GM12878 (cell line): ENCODE measurements at regions not wholly inside any gene's neighbourhood (a gene's known extent, or its start where the extent isn't known, plus 50 kb on each side); places are given as distances from the start of the nearest gene placed in this dataset.

Experiments
- ATAC-seq: fragments of 200-7000 bp; cut with Tn5 transposase; 3 replicates; pipeline ENCODE4 v1.9.1; 2020; ENCODE audit warnings: mild to moderate bottlenecking, moderate library complexity
- BruUV-seq: library from RNA; stranded (reverse); fragments of 400-500 nt; replicated peaks from 2 replicates; lab custom pipeline; 2021; lab: Mats Ljungman, UMichigan
- CTCF ChIA-PET: fragments of 300-600 bp; sonication (Branson Sonifier 250); formaldehyde crosslinking; extraction: SDS; loops from one replicate; lab custom pipeline; 2021; ENCODE audit warnings: inconsistent platforms; lab: Yijun Ruan, JAX
- POLR2A ChIA-PET: fragments of 350-600 bp; formaldehyde crosslinking; extraction: SDS; loops from one replicate; lab custom pipeline; 2021; ENCODE audit warnings: inconsistent platforms; lab: Charles Lee
- RAD21 ChIA-PET: fragments of 300-600 bp; sonication (Branson Sonifier 250); formaldehyde crosslinking; loops from one replicate; lab custom pipeline; 2023; ENCODE audit warnings: antibody characterized with exemption; ENCODE audit not compliant: unreplicated experiment; lab: Charles Lee
- SMC1A ChIA-PET: fragments of 300-600 bp; sonication (Branson Sonifier 250); formaldehyde crosslinking; loops from one replicate; lab custom pipeline; 2023; ENCODE audit not compliant: unreplicated experiment, uncharacterized antibody; lab: Charles Lee
- DNase-seq: peaks from one replicate; pipeline ENCODE4 v3.0.0-alpha.2; 2011; ENCODE audit warnings: low read depth, low spot score
- FAIRE-seq: peaks from 3 replicates; lab custom pipeline; 2011; peaks lifted over from hg19 to GRCh38; lab: Jason Lieb, UNC
- H2AFZ ChIP-seq: 2 replicates; pipeline ENCODE4 v1.6.0; 2011; ENCODE audit warnings: low read depth, low read length, control low read depth; ENCODE audit not compliant: control insufficient read depth
- H3K27ac ChIP-seq: 2 replicates; pipeline ENCODE4 v1.5.1; 2011; ENCODE audit warnings: control low read depth; ENCODE audit not compliant: control insufficient read depth, insufficient read depth
- H3K27me3 ChIP-seq, 2 experiments: replicated peaks in 1 of 2; 2 replicates each; pipeline versions ENCODE4 v1.6.0 to v1.6.1; 2011; ENCODE audit warnings: low read length in 1 of 2; ENCODE audit not compliant: control insufficient read depth in 2 of 2, insufficient read depth in 2 of 2
- H3K36me3 ChIP-seq, 2 experiments: 2 replicates each; pipeline ENCODE4 v1.5.1; 2011; ENCODE audit warnings: low read length in 1 of 2; ENCODE audit not compliant: control insufficient read depth in 2 of 2, insufficient read depth in 2 of 2
- H3K4me1 ChIP-seq: 2 replicates; pipeline ENCODE4 v1.6.1; 2011; ENCODE audit warnings: mild to moderate bottlenecking, low read length, moderate library complexity, mixed read lengths; ENCODE audit not compliant: control insufficient read depth, insufficient read depth
- H3K4me2 ChIP-seq: 2 replicates; pipeline ENCODE4 v1.6.0; 2011; ENCODE audit warnings: control low read depth; ENCODE audit not compliant: control insufficient read depth, insufficient read depth
- H3K4me3 ChIP-seq: fragments of 200-600 bp; sonication (generic); 2 replicates; pipeline ENCODE4 v1.5.1; 2016
- H3K79me2 ChIP-seq: 2 replicates; pipeline ENCODE4 v1.6.0; 2011; ENCODE audit warnings: low read length; ENCODE audit not compliant: control insufficient read depth, insufficient read depth
- H3K9ac ChIP-seq: 2 replicates; pipeline ENCODE4 v1.8.0; 2011; ENCODE audit warnings: low read length, control low read depth, mixed read lengths; ENCODE audit not compliant: control insufficient read depth, insufficient read depth
- H3K9me3 ChIP-seq: replicated peaks from 3 replicates; pipeline ENCODE4 v1.5.1; 2011; ENCODE audit warnings: mild to moderate bottlenecking, low read length; ENCODE audit not compliant: control insufficient read depth, insufficient read depth
- H4K20me1 ChIP-seq: 2 replicates; pipeline ENCODE4 v1.6.0; 2011; ENCODE audit not compliant: control insufficient read depth, insufficient read depth
- CEBPB ChIP-seq, 2 experiments: fragments of 150-350 bp in 1 of 2; IDR thresholded peaks; 2 replicates each; pipeline ENCODE4 v1.6.1; 2012 to 2014; ENCODE audit warnings: low read depth in 2 of 2, low read length in 2 of 2, borderline replicate concordance in 1 of 2, inconsistent platforms in 1 of 2
- CHD2 ChIP-seq: IDR thresholded peaks from 2 replicates; pipeline ENCODE4 v1.6.1; 2011; ENCODE audit warnings: low read depth, low read length, improper control_type of control experiment, borderline replicate concordance
- ESRRA ChIP-seq: IDR thresholded peaks from 2 replicates; pipeline ENCODE4 v1.6.1; 2012; ENCODE audit warnings: mild to moderate bottlenecking, low read length, improper control_type of control experiment
- HCFC1 ChIP-seq: fragments of 150-350 bp; IDR thresholded peaks from 2 replicates; pipeline ENCODE4 v1.6.1; 2014; ENCODE audit warnings: low read length
- HDAC2 ChIP-seq: fragments of 200-600 bp; sonication (generic); IDR thresholded peaks from 2 replicates; pipeline ENCODE4 v1.6.1; 2017
- MTA3 ChIP-seq: IDR thresholded peaks from 2 replicates; pipeline ENCODE4 v1.6.1; 2012; ENCODE audit warnings: low read length, inconsistent platforms, borderline replicate concordance
- RFX5 ChIP-seq: IDR thresholded peaks from 2 replicates; pipeline ENCODE4 v1.6.1; 2011; ENCODE audit warnings: low read depth, low read length, improper control_type of control experiment
- SIN3A ChIP-seq: IDR thresholded peaks from 2 replicates; pipeline ENCODE4 v1.6.1; 2012; ENCODE audit warnings: low read depth, low read length, improper control_type of control experiment
- SREBF1 ChIP-seq: IDR thresholded peaks from 2 replicates; pipeline ENCODE4 v1.6.1; 2012; ENCODE audit warnings: mild to moderate bottlenecking, low read length
- TCF12 ChIP-seq: IDR thresholded peaks from 2 replicates; pipeline ENCODE4 v1.6.1; 2011; ENCODE audit warnings: low read depth, mild to moderate bottlenecking, low read length
- USF2 ChIP-seq: IDR thresholded peaks from 2 replicates; pipeline ENCODE4 v1.6.1; 2011; ENCODE audit warnings: low read depth, low read length, improper control_type of control experiment, borderline replicate concordance
- ZNF592 ChIP-seq: fragments of 450-650 bp; IDR thresholded peaks from 2 replicates; pipeline ENCODE4 v1.6.1; 2017; ENCODE audit warnings: mild to moderate bottlenecking, moderate library complexity
- ZZZ3 ChIP-seq: IDR thresholded peaks from 2 replicates; pipeline ENCODE4 v1.6.1; 2011; ENCODE audit warnings: low read depth; ENCODE audit not compliant: control insufficient read depth, insufficient read length
- WGBS: methylation state at CpG from one replicate; pipeline ENCODE4 v1.1.6; 2016; ENCODE audit warnings: low lambda C conversion rate; ENCODE audit not compliant: insufficient replicate concordance, insufficient coverage; ENCODE audit errors: missing lambda C conversion rate; 5-methylcytosine and 5-hydroxymethylcytosine counted together
- in situ Hi-C: fragments of 300-500 bp; cut with MboI; formaldehyde crosslinking; loops from 9 replicates; pipeline ENCODE4 v1.14.3; 2018; ENCODE audit warnings: mixed read lengths
- intact Hi-C: fragments of 100-400 bp; cut with micrococcal nuclease; formaldehyde crosslinking; loops from one replicate; pipeline ENCODE4 v1.14.2; 2022; ENCODE audit not compliant: unreplicated experiment
- TF ChIP-seq, protein P1 (sequence below): IDR thresholded peaks from 2 replicates; pipeline ENCODE4 v1.6.1; 2012; ENCODE audit warnings: low read length, inconsistent platforms
- TF ChIP-seq, protein P2 (sequence below): fragments of 450-650 bp; formaldehyde crosslinking; IDR thresholded peaks from 2 replicates; pipeline ENCODE4 v1.4.0; 2022; ENCODE audit warnings: mild to moderate bottlenecking, moderate library complexity

DNA sequence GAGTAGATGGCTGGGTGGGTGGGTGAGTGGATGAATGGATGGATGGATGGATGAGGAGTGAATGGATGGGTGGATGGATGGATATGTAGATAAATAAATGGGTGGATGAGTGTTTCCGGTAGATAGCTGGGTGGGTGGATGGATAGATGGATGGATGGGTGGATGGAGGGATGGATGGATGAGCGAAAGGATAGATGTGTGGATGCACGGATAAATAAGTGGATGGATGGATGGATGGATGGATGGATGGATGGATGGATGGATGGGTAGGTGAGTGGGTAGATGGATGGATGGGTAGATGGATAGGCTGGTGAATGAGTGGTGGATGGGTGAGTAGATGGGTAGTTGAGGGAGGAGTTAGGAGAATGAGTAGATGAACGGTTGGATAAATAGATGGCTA, 349.3 kb downstream of the MN1 start (continued):
- TF ChIP-seq ESRRA (no peak), CEBPB (IDR thresholded peaks at IDR 0.05; ENCODE audit: borderline replicate concordance in 1 of 2, low read depth in 2 of 2, low read length in 2 of 2) (no peak), SREBF1 (no peak), RFX5 (no peak), ZNF592 (no peak), MTA3 (no peak), USF2 (no peak), HDAC2 (no peak)

DNA sequence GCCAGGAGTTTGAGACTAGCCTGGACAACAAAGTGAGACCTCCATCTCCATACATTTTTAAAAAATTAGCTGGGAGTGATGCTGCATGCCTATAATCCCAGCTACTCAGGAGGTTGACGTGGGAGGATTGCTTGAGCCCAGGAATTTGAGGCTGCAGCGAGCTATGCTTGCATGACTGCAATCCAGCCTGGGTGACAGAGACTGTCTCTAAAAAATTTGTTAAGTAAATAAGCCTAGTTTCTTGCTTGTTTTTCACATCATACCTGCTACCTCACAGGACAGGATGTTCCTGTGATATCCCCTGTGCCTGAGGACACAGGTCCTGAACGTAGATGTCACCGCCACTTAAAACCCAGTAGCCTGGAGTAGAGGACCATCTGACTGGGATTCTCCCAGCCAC, 348.6 kb downstream of the MN1 start:
- BruUV-seq, result no TSS peak
- H3K36me3 ChIP-seq, result no peaks in the 10 kb centered on the region
- H3K4me1 ChIP-seq, result no peaks in the 10 kb centered on the region
- no peak overlapping the region for H3K27ac ChIP-seq
- WGBS, result 10% methylated on average over 4 of the region's 4 CpGs
- H3K27me3 ChIP-seq, result no peaks in the 10 kb centered on the region
- ATAC-seq (no peak), FAIRE-seq (no peak), DNase-seq (no peak)
- intact Hi-C loops, result no loop called here
- H4K20me1 ChIP-seq, result no peaks in the 10 kb centered on the region
- no peaks in the 10 kb centered on the region for H3K79me2 ChIP-seq
- H3K9me3 ChIP-seq, result no peaks in the 10 kb centered on the region
- ChIA-PET SMC1A (no interaction called here), CTCF (no interaction called here), RAD21 (no interaction called here), POLR2A (no interaction called here)
- no peak overlapping the region for H3K4me2 ChIP-seq
- in situ Hi-C loops, result no loop called here
- no peak overlapping the region for H3K4me3 ChIP-seq
- H2AFZ ChIP-seq, result no peak overlapping the region
- H3K9ac ChIP-seq, result no peak overlapping the region
- TF ChIP-seq, protein P1, sequence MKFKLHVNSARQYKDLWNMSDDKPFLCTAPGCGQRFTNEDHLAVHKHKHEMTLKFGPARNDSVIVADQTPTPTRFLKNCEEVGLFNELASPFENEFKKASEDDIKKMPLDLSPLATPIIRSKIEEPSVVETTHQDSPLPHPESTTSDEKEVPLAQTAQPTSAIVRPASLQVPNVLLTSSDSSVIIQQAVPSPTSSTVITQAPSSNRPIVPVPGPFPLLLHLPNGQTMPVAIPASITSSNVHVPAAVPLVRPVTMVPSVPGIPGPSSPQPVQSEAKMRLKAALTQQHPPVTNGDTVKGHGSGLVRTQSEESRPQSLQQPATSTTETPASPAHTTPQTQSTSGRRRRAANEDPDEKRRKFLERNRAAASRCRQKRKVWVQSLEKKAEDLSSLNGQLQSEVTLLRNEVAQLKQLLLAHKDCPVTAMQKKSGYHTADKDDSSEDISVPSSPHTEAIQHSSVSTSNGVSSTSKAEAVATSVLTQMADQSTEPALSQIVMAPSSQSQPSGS, result no peak
- TF ChIP-seq, protein P2, sequence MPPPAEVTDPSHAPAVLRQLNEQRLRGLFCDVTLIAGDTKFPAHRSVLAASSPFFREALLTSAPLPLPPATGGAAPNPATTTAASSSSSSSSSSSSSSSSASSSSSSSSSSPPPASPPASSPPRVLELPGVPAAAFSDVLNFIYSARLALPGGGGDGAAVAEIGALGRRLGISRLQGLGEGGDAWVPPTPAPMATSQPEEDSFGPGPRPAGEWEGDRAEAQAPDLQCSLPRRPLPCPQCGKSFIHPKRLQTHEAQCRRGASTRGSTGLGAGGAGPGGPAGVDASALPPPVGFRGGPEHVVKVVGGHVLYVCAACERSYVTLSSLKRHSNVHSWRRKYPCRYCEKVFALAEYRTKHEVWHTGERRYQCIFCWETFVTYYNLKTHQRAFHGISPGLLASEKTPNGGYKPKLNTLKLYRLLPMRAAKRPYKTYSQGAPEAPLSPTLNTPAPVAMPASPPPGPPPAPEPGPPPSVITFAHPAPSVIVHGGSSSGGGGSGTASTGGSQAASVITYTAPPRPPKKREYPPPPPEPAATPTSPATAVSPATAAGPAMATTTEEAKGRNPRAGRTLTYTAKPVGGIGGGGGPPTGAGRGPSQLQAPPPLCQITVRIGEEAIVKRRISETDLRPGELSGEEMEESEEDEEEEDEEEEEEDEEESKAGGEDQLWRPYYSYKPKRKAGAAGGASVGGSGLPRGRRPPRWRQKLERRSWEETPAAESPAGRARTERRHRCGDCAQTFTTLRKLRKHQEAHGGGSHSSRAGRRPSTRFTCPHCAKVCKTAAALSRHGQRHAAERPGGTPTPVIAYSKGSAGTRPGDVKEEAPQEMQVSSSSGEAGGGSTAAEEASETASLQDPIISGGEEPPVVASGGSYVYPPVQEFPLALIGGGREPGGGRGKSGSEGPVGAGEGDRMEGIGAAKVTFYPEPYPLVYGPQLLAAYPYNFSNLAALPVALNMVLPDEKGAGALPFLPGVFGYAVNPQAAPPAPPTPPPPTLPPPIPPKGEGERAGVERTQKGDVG (CRISPR knock-in tag), result no peak
- no peak for TF ChIP-seq SIN3A
- TF ChIP-seq HCFC1, result no peak
- no peak for TF ChIP-seq ZZZ3
- no peak for TF ChIP-seq TCF12
- TF ChIP-seq CHD2, result no peak
